ENCODE measurements at regions not wholly inside any gene's neighbourhood (a gene's known extent, or its start where the extent isn't known, plus 50 kb on each side); places are given as distances from the start of the nearest gene placed in this dataset.
"Not testable (repeated sequence)": the region's sequence is repeated elsewhere in the genome, so short reads cannot be mapped to it uniquely, and the experiment has no call there.

DNA sequence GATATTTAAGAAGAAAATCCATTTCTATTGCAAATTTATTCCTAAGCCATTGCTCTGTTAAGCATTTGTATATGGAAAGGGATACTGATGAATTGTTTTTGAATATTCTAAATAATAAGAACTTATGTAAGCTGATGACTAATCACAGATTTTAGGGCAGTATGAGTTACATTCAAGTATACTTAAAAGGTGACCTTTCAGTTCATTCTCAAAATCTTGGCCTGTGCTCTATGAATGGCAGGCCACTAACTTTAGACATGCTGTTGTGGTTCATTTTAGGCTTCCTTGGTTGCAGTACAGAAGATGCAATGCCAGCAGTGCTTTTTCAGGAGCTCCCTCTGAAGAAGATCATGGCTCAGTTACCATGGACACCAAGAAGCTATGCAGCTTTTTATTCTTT lies 380.4 kb downstream of the CENPW start:
- no peak for DNase-seq (ENCODE audit: low spot score)

DNA sequence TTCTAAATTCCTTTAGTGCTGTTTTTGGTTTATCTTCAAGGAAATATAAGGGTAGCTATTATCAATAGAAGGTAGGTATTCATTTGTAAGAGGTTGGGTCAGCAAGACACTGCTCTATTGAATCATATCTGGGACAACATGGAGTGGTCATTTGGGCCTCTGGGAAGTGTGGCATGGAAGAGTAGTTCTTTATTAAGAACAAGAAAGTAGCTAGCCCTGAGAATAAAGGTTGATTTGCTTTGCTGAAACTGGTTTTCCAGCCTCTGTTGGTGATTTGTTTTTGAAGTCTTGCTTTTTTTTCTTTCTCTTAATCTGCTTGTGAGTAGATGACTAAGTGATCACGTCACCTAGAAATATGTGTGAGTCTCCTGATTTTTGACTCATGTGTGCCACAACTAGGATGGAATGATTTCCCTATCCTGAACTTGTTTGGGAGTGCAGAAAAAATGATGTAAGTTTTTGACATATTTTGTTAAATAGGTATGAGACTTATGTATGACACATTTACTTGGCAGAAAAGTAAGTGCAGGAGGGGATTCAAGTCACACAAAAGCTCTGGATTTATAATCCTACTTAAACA lies 381.8 kb downstream of the CENPW start:
- no peak for DNase-seq (ENCODE audit: low spot score)
- intact Hi-C loops (cut with DNase I), result no loop called here

More for the DNA sequence above, 380.4 kb downstream of the CENPW start:
- intact Hi-C loops (cut with DNase I), result no loop called here

DNA sequence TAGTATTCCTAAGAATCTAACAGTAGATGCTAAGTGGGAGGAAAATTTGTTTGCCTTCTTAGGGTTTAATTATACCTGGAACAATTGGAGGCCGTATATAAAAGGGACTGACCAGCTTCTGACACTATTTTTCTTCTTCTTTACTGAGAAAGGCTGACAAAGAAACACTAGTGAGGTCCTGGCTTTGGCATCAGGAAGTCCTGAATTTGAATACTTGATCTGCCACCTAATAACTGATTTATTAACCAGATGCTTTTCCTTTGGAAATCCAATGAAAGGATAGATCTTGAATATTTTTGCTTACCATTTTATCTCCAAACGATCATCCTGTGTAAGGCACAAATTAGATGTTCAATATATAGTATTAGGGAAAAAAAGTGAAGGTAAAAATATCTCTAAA lies 382.5 kb downstream of the CENPW start:
- no peak for DNase-seq (ENCODE audit: low spot score)
- intact Hi-C loops (cut with DNase I), result no loop called here

DNA sequence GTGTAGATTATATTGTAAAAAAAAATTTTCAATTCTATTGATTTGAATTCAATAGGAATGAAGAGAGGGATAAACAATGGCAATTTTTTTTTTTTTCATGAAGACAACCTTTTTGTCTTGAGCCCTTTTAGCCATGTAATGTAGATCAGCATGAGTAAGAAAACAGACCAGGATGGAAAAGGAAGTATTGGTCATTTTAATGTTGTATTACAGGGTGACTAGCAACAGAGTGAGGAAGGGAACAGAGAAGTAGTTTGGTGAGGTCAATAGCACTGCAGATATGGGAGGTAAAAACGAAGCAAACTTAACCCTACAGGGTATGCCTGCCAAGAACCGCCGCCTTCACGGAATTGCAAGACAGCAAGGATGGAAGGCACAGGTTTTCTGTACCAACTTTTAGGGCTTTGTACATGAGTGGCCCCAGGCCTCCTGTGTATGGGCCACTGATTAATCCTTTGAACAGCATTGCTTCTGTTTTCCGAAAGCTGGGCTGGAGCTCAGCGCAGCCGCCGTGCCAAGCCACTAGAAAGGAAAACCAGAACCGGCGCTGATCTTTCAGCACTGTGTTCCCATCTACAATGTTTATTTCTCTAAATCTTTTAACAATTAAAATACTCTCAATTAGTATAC lies 383.7 kb downstream of the CENPW start:
- intact Hi-C loops (cut with DNase I), result no loop called here

DNA sequence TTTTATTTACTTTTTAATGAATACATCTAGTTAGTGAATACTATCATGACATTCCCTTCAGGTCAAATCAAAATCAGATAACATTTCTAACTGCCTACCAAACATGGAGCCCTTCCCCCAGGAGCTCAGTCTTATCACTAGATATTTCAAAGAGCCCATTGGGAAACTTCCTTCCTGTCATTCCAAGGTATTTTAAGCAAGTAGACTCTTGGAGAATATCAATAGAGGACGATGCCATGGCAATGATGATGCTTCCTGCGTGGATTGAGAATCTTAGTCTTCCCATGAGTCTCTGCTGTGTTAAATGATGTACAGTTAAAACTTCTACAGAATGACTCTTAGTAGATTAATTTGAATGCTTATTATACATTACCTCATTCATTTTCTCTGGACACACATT lies 384.9 kb downstream of the CENPW start:
- no peak for DNase-seq (ENCODE audit: low spot score)
- intact Hi-C loops (cut with DNase I), result no loop called here

More for the DNA sequence above, 383.7 kb downstream of the CENPW start:
- no peak for DNase-seq (ENCODE audit: low spot score)

DNA sequence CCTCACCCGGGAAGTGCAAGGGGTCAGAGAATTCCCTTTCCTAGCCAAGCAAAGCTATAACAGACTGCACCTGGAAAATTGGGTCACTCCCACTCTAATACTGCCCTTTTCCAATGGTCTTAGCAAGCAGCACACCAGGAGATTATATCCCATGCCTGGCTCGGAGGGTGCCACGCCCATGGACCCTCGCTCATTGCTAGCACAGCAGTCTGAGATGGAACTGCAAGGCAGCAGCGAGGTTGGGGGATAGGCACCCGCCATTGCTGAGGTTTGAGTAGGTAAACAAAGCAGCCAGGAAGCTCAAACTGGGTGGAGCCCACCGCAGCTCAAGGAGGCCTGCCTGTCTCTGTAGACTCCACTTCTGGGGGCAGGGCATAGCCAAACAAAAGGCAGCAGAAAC lies 386.5 kb downstream of the CENPW start:
- DNase-seq (ENCODE audit: low spot score); intact Hi-C loops (cut with DNase I): not testable (repeated sequence)

DNA sequence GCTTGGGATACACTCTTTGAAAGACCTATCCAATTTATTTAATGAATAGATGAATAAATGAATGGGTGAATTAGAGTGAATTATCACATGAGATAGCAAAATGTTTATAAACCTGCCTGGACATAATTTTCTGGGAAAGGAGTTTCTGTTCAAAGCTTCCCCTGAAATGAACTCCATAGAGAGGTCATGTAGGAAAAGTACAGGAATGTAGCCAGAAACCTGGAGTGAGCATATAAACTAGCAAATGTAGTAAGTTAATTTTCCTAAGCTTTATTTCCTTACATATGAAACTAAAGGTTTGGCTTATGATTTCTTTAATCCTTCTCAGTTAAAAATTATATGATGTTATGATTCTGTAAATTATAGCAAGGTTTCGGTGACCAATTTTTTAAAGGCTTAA lies 380.3 kb upstream of the RSPO3 start:
- intact Hi-C loops (cut with DNase I), result no loop called here

DNA sequence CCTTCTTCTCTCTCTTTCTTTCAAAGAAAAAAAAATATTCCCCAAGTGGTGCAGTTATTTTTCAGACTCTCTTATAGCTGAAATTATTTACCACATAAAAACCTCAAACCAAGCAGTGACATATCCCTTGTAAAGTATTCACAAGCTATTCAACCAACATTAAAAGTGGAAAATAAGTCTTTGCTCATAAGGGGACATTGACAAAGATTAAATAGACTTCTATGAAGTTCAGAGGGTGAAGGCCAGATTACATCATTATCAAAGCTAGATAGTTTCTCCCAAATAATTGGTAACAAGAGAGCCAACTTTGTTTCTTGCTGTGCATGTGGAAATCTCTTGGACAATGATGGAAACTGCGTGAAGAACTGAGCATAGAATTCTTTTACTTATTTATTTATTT lies 379.8 kb upstream of the RSPO3 start:
- intact Hi-C loops (cut with DNase I), result no loop called here
- DNase-seq (ENCODE audit: low spot score), result no peak

More for the DNA sequence above, 380.3 kb upstream of the RSPO3 start:
- DNase-seq (ENCODE audit: low spot score), result no peak

DNA sequence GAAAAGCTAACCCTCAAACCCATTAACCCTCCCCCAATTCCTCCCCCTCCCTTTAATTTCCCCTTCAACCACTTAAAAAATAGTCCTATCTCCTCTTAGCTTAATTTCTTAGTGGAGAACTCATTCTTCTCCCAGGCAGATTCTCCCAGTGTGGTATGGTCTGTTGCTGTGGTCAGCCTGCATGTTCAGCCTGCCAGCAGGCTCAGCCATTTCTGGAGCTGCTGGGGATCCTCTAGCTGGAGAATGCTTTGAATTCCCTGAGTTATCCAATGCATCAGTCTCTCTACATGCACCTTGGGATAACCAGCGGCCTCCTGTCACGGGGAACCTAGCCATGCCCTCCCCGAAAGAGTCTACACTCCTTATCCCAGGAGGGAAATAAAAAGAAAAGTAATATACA lies 375.4 kb upstream of the RSPO3 start:
- intact Hi-C loops (cut with DNase I), result no loop called here

DNA sequence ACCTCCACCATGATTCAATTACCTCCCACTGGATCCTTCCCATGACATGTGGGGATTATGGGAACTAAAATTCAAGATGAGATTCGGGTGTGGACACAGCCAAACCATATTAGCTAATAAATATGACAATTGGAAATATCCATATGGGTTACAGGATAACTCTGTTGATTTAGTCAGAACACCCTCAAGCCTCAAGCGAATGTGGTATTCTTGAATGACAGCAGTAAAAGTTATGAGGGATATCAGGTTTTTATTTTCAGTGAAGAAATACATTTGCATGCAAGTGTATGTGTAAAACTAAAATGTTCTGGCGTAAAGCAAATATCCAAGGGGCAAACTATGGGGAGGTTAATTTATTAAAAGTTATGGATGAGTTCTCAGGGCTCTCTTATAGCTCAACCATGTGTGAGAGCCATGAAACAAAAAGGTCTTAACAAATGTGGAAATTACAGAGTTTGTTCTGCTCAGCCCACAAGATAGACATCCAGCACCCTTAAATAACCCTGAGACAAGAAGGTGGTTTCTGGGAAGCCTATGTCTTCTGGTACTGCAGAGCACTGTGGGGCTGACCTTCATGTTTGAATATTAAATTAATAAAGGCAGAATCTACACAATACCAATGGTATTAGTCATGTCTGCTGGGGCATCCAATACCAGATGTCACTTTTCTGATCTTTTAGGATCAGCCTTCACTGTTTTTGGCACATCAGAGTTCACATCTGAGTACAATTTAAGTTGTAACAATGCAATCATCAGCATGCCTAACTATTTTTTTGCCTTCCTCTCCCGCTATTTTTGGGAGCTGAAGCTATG lies 370.5 kb upstream of the RSPO3 start:
- intact Hi-C loops (cut with DNase I), result no loop called here
- no peak for DNase-seq (ENCODE audit: low spot score)

More for the DNA sequence above, 375.4 kb upstream of the RSPO3 start:
- no peak for DNase-seq (ENCODE audit: low spot score)

DNA sequence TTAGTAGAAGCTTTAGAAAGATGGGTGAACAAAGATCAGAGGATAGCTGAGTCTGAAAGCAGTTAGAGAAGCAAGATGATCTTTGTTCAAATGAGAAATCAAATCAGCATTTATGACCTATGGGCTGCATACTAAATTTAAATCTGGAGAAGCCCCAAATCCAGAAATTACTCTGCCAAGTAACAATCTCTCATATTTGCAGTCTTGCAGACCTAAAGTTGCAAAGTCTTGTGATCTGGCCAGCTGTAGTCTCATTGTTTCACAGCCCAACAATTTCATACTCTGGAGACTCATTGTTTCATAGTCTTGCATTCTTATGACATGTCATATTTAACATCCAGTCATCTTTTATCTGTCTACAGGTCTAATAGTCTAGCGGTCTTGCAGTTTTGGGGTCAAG lies 364.9 kb upstream of the RSPO3 start:
- intact Hi-C loops (cut with DNase I), result no loop called here
- DNase-seq (ENCODE audit: low spot score), result no peak

DNA sequence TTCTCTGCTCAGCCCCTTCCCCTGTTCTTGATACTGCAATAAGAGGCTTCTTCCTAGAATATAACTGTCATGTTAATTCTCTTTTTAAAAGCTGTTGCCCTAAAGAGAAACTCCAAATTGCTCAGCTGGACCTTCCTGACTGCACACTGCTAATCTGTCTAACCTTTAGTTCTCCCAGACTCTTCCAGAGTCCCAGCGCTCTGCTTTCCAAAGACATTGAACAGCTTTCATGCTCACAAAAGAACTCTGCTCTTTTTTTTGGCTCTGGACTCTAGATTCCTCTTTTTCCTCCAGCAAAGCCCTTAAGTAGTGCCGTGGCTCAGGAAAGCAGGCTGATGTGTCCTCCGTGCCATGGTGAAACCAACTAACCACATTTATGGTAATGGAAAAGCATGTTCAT lies 356.6 kb upstream of the RSPO3 start:
- intact Hi-C loops (cut with DNase I), result no loop called here
- DNase-seq (ENCODE audit: low spot score), result no peak

DNA sequence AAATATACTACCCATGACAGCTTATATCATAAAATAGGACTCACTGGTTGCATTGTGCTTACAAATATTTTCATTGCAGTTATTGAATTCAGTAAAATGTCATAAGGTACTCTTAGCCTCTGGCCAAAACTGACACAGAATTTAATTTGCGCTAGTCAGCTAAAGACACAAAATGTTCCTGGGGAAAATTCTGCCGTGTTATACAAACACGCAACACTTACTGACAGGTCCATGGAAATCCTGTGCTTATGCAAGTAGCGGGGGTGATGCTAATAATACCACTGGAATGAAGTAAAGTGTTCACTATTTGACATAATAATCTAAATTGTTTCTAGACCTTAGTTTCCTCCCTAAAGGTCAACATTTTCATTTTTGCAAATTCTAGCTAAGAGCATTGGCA lies 354.4 kb upstream of the RSPO3 start:
- intact Hi-C loops (cut with DNase I), result no loop called here
- DNase-seq (ENCODE audit: low spot score), result no peak

DNA sequence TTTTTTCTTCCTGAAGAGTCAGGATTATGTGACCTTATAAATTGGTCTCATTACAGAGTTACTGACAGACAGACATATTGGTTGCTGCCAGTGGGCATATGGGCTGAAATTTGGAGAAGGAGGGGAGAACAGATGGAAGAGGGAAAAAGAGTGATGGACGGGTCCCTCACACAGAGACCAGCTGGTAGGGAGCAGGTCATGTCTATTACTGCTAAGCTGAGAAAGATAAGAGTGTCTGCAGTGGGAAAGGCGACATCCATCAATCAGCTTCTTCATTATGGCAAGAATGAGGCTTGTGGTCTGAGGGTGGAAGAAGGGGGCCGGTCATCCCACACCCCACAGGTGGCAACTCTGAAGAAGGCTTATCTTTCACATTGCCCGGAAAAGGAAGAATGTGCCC lies 353.8 kb upstream of the RSPO3 start:
- intact Hi-C loops (cut with DNase I), result no loop called here
- DNase-seq (ENCODE audit: low spot score), result no peak

DNA sequence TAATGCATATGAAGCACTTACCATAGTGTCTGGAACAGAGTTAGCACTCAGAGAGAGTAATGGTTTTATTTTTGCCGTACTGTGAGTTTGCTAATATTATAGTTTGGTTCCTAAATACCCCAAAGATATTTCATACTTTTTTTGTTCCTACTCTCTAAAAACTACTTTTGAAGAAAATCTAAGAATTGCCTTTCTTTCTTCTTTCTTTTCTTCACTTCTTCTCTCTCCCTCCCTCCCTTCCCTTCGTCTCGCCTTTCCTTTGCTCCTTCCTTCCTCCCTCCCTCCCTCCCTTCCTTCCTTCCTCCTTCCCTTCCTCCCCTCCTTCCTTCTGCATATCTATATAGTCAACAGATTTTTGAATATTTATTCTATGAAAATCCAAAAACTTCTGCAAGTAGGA lies 351.7 kb upstream of the RSPO3 start:
- no peak for DNase-seq (ENCODE audit: low spot score)
- intact Hi-C loops (cut with DNase I), result no loop called here

DNA sequence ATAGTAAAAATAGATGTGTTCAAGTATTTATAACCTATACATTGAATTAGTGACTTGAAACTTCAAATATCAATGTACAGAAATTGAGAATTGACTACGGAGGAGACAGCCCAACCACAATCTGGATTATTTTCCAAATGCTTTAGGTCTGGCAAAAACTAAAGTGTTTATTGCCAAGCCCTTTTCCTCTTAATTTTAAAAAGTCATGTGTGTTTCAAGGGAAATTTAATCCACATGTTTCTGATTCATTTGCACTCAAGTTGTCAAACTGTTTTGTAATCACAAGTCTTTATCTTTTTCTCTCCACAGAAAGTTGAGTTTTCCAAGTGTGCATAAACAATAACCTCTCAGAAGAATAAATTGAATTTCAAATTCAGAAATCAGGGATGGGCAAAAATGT lies 350.8 kb upstream of the RSPO3 start:
- intact Hi-C loops (cut with DNase I), result no loop called here
- no peak for DNase-seq (ENCODE audit: low spot score)

DNA sequence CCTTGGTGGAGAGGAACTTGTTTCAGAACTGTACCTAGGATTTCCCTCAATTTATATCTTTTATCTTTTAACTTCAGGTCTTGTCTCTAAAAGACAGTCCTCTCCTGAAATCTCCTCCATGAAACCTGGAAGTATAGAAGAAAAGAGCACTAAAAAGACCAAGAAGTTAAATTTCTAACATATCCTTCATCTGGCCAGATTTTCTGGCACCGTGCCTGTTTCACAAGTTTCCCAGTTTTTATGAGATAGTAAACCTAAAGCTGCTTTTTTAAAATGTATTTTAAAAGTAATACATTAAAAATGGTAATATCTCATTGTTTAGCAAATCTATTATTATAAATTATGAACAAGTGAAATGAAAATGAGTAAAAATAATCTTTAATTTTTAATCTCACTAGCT lies 348.3 kb upstream of the RSPO3 start:
- intact Hi-C loops (cut with DNase I), result no loop called here
- no peak for DNase-seq (ENCODE audit: low spot score)

DNA sequence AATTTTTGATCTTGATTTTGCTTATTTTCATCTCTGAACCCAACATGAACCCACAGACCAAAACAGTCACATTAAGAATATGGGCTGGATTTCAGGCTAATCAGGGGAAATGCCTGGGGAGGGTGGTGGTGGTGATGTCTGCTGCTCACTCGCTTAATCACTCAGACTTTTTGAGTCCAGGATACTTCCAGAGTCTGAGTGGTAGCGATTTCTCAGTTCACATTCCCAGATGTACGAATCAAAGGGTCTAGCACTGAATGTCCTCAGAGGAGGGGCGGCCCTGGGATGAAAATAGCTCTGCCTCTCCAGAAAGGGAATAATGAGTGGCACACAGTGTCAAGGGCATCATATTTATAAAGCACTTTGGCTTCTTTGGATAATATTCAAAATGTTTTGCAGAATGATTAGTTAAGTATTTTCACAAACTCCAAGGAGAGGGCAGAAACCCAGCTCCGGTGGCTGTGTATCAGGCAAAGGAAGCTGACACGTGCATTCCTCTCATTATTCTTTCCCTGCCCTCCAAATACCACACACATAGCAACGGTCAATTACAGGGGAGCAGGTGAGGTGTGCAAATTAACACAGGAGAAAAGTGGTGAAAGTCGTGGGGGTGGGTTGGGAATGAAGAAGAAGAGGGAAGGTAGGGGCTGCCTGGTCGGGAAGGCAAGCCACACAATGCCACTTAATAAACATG lies 345.2 kb upstream of the RSPO3 start:
- no peak for DNase-seq (ENCODE audit: low spot score)

DNA sequence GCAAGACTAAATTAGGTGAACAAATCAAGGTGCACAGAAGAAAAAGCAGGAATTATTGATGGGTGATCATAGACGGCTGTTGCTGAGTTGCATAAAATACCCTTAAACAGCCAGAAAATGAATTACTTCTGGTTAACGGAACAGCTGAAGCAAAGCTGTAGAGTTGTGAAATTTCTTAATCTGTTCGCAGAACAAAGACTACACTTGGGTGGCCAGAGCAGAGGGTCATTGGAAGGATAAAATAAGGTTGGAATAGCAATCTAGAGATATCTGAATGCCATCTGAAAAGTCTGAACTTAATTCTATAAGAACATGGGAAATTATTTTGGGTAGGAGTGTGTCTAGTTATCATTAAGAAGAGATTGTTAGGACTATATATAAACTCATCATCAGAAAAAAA lies 339.1 kb upstream of the RSPO3 start:
- intact Hi-C loops (cut with DNase I), result no loop called here
- no peak for DNase-seq (ENCODE audit: low spot score)

More for the DNA sequence above, 345.2 kb upstream of the RSPO3 start:
- intact Hi-C loops (cut with DNase I), result no loop called here

DNA sequence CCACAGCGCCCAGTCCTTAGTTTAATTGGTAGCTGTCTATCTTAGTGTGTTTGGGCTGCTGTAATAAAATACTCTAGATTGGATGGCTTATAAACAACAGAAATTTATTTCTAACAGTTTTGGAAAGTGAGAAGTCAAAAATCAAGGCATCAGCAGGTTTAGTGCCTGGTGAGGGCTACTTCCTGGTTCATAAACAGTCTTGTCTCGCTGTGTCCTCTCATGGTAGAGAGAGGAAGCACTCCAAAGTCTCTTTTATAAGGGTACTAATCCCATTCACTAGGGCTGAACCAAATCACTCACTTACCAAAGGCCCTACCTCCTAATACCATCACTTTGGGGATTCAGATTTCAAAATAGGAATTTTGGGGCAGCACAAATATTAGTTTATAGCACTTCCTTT lies 336.9 kb upstream of the RSPO3 start:
- intact Hi-C loops (cut with DNase I), result no loop called here
- DNase-seq (ENCODE audit: low spot score), result no peak

All from posterior vena cava (tissue), 2 donors.